Tibial nerve (tissue), 4 donors: ENCODE measurements at regions not wholly inside any gene's neighbourhood (a gene's known extent, or its start where the extent isn't known, plus 50 kb on each side); places are given as distances from the start of the nearest gene placed in this dataset.

Source experiments
- DNase-seq, 2 donors: peaks; one replicate each; pipeline ENCODE4 v3.0.0-alpha.2; 2019; ENCODE audit warnings: low spot score in 2 of 2
- H3K27ac ChIP-seq, 4 donors: fragments of 200-600 bp; sonication (generic) in 3 of 4; one replicate each; pipeline ENCODE4 v1.5.1; 2017 to 2019; ENCODE audit warnings: mild to moderate bottlenecking in 1 of 4
- H3K27me3 ChIP-seq, 2 donors: fragments of 200-600 bp; sonication (generic) in 1 of 2; one replicate each; pipeline versions ENCODE4 v1.5.1 to v1.6.0; 2017 to 2019
- H3K36me3 ChIP-seq, 3 donors: fragments of 200-600 bp; sonication (generic); one replicate each; pipeline ENCODE4 v1.5.1; 2018 to 2019
- H3K4me1 ChIP-seq, 4 donors: fragments of 200-600 bp; sonication (generic) in 3 of 4; one replicate each; pipeline ENCODE4 v1.5.1; 2017 to 2019
- H3K4me3 ChIP-seq, 4 donors: fragments of 200-600 bp; sonication (generic) in 3 of 4; one replicate each; pipeline ENCODE4 v1.5.1; 2017 to 2019; ENCODE audit warnings: mild to moderate bottlenecking in 1 of 4, moderate library complexity in 1 of 4
- H3K9me3 ChIP-seq, 4 donors: fragments of 200-600 bp; sonication (generic) in 3 of 4; one replicate each; pipeline ENCODE4 v1.5.1; 2017 to 2019
- CTCF ChIP-seq, 5 experiments: fragments of 200-600 bp in 3 of 5; fragments of 450-650 bp in 2 of 5; sonication (generic) in 3 of 5; IDR thresholded peaks; one replicate each; pipeline ENCODE4 v1.5.1; 2016 to 2019; ENCODE audit warnings: antibody characterized with exemption in 5 of 5, mild to moderate bottlenecking in 3 of 5, moderate library complexity in 2 of 5
- EP300 ChIP-seq, 2 donors: sonication (generic); formaldehyde crosslinking; IDR thresholded peaks; one replicate each; pipeline ENCODE4 v1.6.1; 2017; ENCODE audit warnings: antibody characterized with exemption in 2 of 2, mild to moderate bottlenecking in 1 of 2
- POLR2A ChIP-seq, 2 donors: fragments of 450-650 bp; IDR thresholded peaks; one replicate each; pipeline ENCODE4 v1.6.1; 2017; ENCODE audit warnings: antibody characterized with exemption in 2 of 2, mild to moderate bottlenecking in 2 of 2, moderate library complexity in 2 of 2
- WGBS, 2 donors: methylation state at CpG; one replicate each; pipeline ENCODE4 v1.1.5; 2018; 5-methylcytosine and 5-hydroxymethylcytosine counted together

- TF ChIP-seq CTCF (IDR thresholded peaks at IDR 0.05) (no peak), EP300 (IDR thresholded peaks at IDR 0.05) (no peak), POLR2A (IDR thresholded peaks at IDR 0.05) (no peak)
- H3K4me3 ChIP-seq, result no peak overlapping the region
- no peak for DNase-seq
- H3K27me3 ChIP-seq, result no peaks in the 10 kb centered on the region
- no peaks in the 10 kb centered on the region for H3K36me3 ChIP-seq
- 24 to 25% methylated on average over 1 of the region's 1 CpG for WGBS, 2 donors
- no peak overlapping the region for H3K27ac ChIP-seq
- no peaks in the 10 kb centered on the region for H3K4me1 ChIP-seq
- H3K9me3 ChIP-seq, result no peaks in the 10 kb centered on the region
Measured at GRCh38 chr11:98003606-98004371, 1017.0 kb upstream of the CNTN5 start.

- Histone ChIP-seq H3K9me3 (no peaks in the 10 kb centered on the region), H3K4me3 (no peak overlapping the region), H3K27ac (no peak overlapping the region), H3K4me1 (no peaks in the 10 kb centered on the region), H3K36me3 (no peaks in the 10 kb centered on the region), H3K27me3 (no peaks in the 10 kb centered on the region)
- no peak for DNase-seq
- 92 to 96% methylated on average over 2 of the region's 2 CpGs for WGBS, 2 donors
- TF ChIP-seq EP300 (IDR thresholded peaks at IDR 0.05) (no peak), CTCF (IDR thresholded peaks at IDR 0.05) (no peak), POLR2A (IDR thresholded peaks at IDR 0.05) (no peak)
Measured at GRCh38 chr11:98007072-98007471, 1013.7 kb upstream of the CNTN5 start.

GRCh38 chr11:98027652-98028051, 993.1 kb upstream of the CNTN5 start:
- no peaks in the 10 kb centered on the region for H3K36me3 ChIP-seq
- no peak overlapping the region for H3K4me3 ChIP-seq
- H3K4me1 ChIP-seq, result no peaks in the 10 kb centered on the region

GRCh38 chr11:98029832-98030231, 990.9 kb upstream of the CNTN5 start:
- WGBS, 2 donors, result 59 to 73% methylated on average over 1 of the region's 1 CpG
- H3K4me1 ChIP-seq, result no peaks in the 10 kb centered on the region

More at GRCh38 chr11:98027652-98028051, 993.1 kb upstream of the CNTN5 start:
- no peak for DNase-seq
- no peaks in the 10 kb centered on the region for H3K9me3 ChIP-seq
- no peak overlapping the region for H3K27ac ChIP-seq
- WGBS, 2 donors, result 66 to 82% methylated on average over 2 of the region's 2 CpGs
- no peaks in the 10 kb centered on the region for H3K27me3 ChIP-seq
- TF ChIP-seq EP300 (IDR thresholded peaks at IDR 0.05), result no peak
- TF ChIP-seq POLR2A (IDR thresholded peaks at IDR 0.05), result no peak
- TF ChIP-seq CTCF (IDR thresholded peaks at IDR 0.05), result no peak

More at GRCh38 chr11:98029832-98030231, 990.9 kb upstream of the CNTN5 start:
- TF ChIP-seq CTCF (IDR thresholded peaks at IDR 0.05) (no peak), EP300 (IDR thresholded peaks at IDR 0.05) (no peak), POLR2A (IDR thresholded peaks at IDR 0.05) (no peak)
- no peak overlapping the region for H3K27ac ChIP-seq
- DNase-seq, result no peak
- no peaks in the 10 kb centered on the region for H3K27me3 ChIP-seq
- H3K4me3 ChIP-seq, result no peak overlapping the region
- no peaks in the 10 kb centered on the region for H3K36me3 ChIP-seq
- no peaks in the 10 kb centered on the region for H3K9me3 ChIP-seq
